ENCODE measurements at regions not wholly inside any gene's neighbourhood (a gene's known extent, or its start where the extent isn't known, plus 50 kb on each side); places are given as distances from the start of the nearest gene placed in this dataset.

DNA sequence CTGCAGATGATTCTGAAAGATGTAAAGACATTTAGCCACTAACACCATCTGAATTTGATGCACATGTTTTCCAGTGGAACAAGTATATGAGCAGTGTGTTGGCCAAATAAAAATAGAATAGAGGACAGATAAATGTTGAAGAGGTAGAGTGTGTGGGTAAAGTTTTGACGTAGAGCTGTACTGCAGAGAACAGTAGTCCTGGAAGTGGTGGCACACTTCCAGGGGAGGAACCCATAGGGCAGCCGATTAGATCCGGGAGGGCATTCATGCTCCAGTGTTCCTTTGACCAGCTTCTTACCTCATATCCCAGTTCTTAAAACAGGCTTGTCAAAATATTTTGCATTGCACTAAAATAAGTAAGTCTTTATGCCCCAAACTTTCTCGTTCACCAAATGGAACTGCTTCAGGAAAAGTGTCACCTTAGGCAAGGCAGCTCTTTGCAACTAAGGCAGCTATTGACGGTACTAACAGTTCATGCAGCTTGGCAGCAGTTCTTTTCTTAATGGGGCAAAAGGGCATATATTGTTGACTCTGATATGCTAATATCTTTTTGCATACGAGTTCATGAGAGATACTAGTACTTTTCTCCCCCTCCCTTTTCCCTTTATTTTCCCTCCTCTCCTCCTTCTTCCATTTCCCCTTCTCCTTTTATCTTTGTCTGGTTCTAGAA is 429.3 kb upstream of the AZI2 start:
- TF ChIP-seq, protein P1, sequence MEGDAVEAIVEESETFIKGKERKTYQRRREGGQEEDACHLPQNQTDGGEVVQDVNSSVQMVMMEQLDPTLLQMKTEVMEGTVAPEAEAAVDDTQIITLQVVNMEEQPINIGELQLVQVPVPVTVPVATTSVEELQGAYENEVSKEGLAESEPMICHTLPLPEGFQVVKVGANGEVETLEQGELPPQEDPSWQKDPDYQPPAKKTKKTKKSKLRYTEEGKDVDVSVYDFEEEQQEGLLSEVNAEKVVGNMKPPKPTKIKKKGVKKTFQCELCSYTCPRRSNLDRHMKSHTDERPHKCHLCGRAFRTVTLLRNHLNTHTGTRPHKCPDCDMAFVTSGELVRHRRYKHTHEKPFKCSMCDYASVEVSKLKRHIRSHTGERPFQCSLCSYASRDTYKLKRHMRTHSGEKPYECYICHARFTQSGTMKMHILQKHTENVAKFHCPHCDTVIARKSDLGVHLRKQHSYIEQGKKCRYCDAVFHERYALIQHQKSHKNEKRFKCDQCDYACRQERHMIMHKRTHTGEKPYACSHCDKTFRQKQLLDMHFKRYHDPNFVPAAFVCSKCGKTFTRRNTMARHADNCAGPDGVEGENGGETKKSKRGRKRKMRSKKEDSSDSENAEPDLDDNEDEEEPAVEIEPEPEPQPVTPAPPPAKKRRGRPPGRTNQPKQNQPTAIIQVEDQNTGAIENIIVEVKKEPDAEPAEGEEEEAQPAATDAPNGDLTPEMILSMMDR (IDR thresholded peaks at IDR 0.05), result no peak
- TF ChIP-seq, protein P2, sequence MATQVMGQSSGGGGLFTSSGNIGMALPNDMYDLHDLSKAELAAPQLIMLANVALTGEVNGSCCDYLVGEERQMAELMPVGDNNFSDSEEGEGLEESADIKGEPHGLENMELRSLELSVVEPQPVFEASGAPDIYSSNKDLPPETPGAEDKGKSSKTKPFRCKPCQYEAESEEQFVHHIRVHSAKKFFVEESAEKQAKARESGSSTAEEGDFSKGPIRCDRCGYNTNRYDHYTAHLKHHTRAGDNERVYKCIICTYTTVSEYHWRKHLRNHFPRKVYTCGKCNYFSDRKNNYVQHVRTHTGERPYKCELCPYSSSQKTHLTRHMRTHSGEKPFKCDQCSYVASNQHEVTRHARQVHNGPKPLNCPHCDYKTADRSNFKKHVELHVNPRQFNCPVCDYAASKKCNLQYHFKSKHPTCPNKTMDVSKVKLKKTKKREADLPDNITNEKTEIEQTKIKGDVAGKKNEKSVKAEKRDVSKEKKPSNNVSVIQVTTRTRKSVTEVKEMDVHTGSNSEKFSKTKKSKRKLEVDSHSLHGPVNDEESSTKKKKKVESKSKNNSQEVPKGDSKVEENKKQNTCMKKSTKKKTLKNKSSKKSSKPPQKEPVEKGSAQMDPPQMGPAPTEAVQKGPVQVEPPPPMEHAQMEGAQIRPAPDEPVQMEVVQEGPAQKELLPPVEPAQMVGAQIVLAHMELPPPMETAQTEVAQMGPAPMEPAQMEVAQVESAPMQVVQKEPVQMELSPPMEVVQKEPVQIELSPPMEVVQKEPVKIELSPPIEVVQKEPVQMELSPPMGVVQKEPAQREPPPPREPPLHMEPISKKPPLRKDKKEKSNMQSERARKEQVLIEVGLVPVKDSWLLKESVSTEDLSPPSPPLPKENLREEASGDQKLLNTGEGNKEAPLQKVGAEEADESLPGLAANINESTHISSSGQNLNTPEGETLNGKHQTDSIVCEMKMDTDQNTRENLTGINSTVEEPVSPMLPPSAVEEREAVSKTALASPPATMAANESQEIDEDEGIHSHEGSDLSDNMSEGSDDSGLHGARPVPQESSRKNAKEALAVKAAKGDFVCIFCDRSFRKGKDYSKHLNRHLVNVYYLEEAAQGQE (IDR thresholded peaks at IDR 0.05; ENCODE audit: insufficient read depth in 1 of 2, low read depth in 2 of 2, low read length in 1 of 2), result no peak
- no peak for TF ChIP-seq POLR2AphosphoS5 (IDR thresholded peaks at IDR 0.05; ENCODE audit: low read depth, low read length)
- TF ChIP-seq TCF7L2 (IDR thresholded peaks at IDR 0.05; ENCODE audit: low read depth, low read length), result no peak
